ENCODE measurements at regions not wholly inside any gene's neighbourhood (a gene's known extent, or its start where the extent isn't known, plus 50 kb on each side); places are given as distances from the start of the nearest gene placed in this dataset.

DNA sequence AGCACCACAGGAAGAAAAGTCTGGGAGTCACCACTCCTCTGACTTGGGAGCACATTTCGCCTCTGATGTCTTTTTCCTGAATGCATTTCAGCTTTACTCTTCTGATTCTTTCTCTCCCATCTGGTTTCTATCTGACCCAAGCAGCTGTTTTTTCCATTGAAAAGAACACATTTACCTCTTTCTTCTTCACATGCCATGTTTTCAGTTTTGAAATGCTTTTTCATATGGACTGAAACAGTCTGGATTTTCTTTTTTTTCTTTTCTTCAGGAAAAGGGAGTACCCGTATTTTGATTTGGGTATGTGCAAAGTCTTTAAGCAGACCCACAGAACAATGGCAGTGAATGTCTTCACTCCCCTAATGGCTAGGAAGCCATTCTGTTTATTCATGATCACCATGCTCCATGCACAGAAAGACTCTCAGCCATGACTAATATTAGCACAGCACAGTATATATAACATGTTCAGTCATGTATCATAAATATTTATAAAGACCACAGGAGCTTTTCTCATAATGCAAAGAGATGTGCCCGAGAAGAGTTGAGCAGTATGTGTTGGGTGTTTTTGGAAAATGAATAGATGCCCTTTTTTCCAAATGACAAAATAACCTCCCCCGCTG is 82.7 kb upstream of the LRIG1 start:
- CTCF ChIA-PET = interaction anchor here (0.6 kb wide), 1 partner anchor 9 kb away, joined by 3 read pairs; no protein-coding TSS in a partner anchor
- no peak overlapping the region for H3K27ac ChIP-seq (ENCODE audit: extremely low read depth, low read depth, low read length)
- no peaks in the 10 kb centered on the region for H3K36me3 ChIP-seq (ENCODE audit: control insufficient read depth in 2 of 2, insufficient read depth in 1 of 2, low read length in 2 of 2)
- TF ChIP-seq YY2 (tag by site-specific recombination; IDR thresholded peaks at IDR 0.05) (no peak), ZNF830 (tag by site-specific recombination; IDR thresholded peaks at IDR 0.05; ENCODE audit: low read depth) (no peak), ZNF23 (tag by site-specific recombination; IDR thresholded peaks at IDR 0.05; ENCODE audit: borderline replicate concordance) (no peak), SALL2 (tag by site-specific recombination; IDR thresholded peaks at IDR 0.05; ENCODE audit: borderline replicate concordance) (no peak), ZNF221 (tag by site-specific recombination; IDR thresholded peaks at IDR 0.05; ENCODE audit: borderline replicate concordance) (no peak), ZNF311 (tag by site-specific recombination; IDR thresholded peaks at IDR 0.05; ENCODE audit: borderline replicate concordance) (no peak), BCL6B (tag by site-specific recombination; IDR thresholded peaks at IDR 0.05) (no peak), ZSCAN18 (tag by site-specific recombination; IDR thresholded peaks at IDR 0.05) (no peak)
- H3K4me1 ChIP-seq (ENCODE audit: control insufficient read depth, insufficient read depth, low read length) = no peaks in the 10 kb centered on the region
- H3K9me3 ChIP-seq (ENCODE audit: control insufficient read depth, insufficient read depth, low read depth, low read length) = no peaks in the 10 kb centered on the region
- POLR2A ChIA-PET = no interaction called here
- H3K4me3 ChIP-seq (ENCODE audit: low read depth, low read length) = no peak overlapping the region

GRCh38 chr3:66585520-66586095 is 84.8 kb upstream of the LRIG1 start:
- CTCF ChIA-PET = interaction anchor here (0.7 kb wide), 1 partner anchor 168 kb away, joined by 4 read pairs; no protein-coding TSS in a partner anchor
- TF ChIP-seq ZNF221 (tag by site-specific recombination; IDR thresholded peaks at IDR 0.05; ENCODE audit: borderline replicate concordance) (no peak), ZNF366 (tag by site-specific recombination; conservative IDR thresholded peaks at IDR 0.05) (no peak), ZNF169 (tag by site-specific recombination; IDR thresholded peaks at IDR 0.05) (no peak), ZNF560 (tag by site-specific recombination; IDR thresholded peaks at IDR 0.05; ENCODE audit: borderline replicate concordance) (no peak), ZFP3 (tag by site-specific recombination; IDR thresholded peaks at IDR 0.05; ENCODE audit: low read depth) (no peak), ZNF266 (tag by site-specific recombination; IDR thresholded peaks at IDR 0.05; ENCODE audit: low read depth) (no peak)
- Histone ChIP-seq H3K4me3 (ENCODE audit: low read depth, low read length) (no peak overlapping the region), H3K36me3 (ENCODE audit: control insufficient read depth in 2 of 2, insufficient read depth in 1 of 2, low read length in 2 of 2) (no peaks in the 10 kb centered on the region), H3K27ac (ENCODE audit: extremely low read depth, low read depth, low read length) (no peak overlapping the region), H3K4me1 (ENCODE audit: control insufficient read depth, insufficient read depth, low read length) (no peaks in the 10 kb centered on the region), H3K9me3 (ENCODE audit: control insufficient read depth, insufficient read depth, low read depth, low read length) (no peaks in the 10 kb centered on the region)
- POLR2A ChIA-PET = no interaction called here

- ChIA-PET CTCF (interaction anchor here (0.8 kb wide), 1 partner anchor 258 kb away, joined by 3 read pairs; no protein-coding TSS in a partner anchor), POLR2A (no interaction called here)
- no peak overlapping the region for H3K4me3 ChIP-seq (ENCODE audit: low read depth, low read length)
- no peaks in the 10 kb centered on the region for H3K9me3 ChIP-seq (ENCODE audit: control insufficient read depth, insufficient read depth, low read depth, low read length)
- no peaks in the 10 kb centered on the region for H3K4me1 ChIP-seq (ENCODE audit: control insufficient read depth, insufficient read depth, low read length)
- TF ChIP-seq ZNF558 (tag by site-specific recombination; IDR thresholded peaks at IDR 0.05) = no peak
- TF ChIP-seq ZNF391 (tag by site-specific recombination; IDR thresholded peaks at IDR 0.05; ENCODE audit: borderline replicate concordance, low read depth) = no peak
- no peaks in the 10 kb centered on the region for H3K36me3 ChIP-seq (ENCODE audit: control insufficient read depth in 2 of 2, insufficient read depth in 1 of 2, low read length in 2 of 2)
- H3K27ac ChIP-seq (ENCODE audit: extremely low read depth, low read depth, low read length) = no peak overlapping the region
These were observed 86.0 kb upstream of the LRIG1 start for GRCh38 chr3:66586853-66587252.

All from HEK293 (cell line).